D721Med (cell line): ENCODE measurements at regions not wholly inside any gene's neighbourhood (a gene's known extent, or its start where the extent isn't known, plus 50 kb on each side); places are given as distances from the start of the nearest gene placed in this dataset.
"Not testable (repeated sequence)": the region's sequence is repeated elsewhere in the genome, so short reads cannot be mapped to it uniquely, and the experiment has no call there.

Source experiments
- DNase-seq: peaks from one replicate; pipeline ENCODE4 v3.0.0; 2011; ENCODE audit warnings: low spot score; ENCODE audit not compliant: insufficient read length
- FAIRE-seq: peaks from 2 replicates; lab custom pipeline; 2011; peaks lifted over from hg19 to GRCh38; lab: Jason Lieb, UNC
- TF ChIP-seq, protein P1 (sequence below): IDR thresholded peaks from 2 replicates; pipeline ENCODE4 v1.5.1; 2012; ENCODE audit warnings: mild to moderate bottlenecking, control low read depth; ENCODE audit not compliant: insufficient read depth; ENCODE audit errors: missing control alignments

DNA sequence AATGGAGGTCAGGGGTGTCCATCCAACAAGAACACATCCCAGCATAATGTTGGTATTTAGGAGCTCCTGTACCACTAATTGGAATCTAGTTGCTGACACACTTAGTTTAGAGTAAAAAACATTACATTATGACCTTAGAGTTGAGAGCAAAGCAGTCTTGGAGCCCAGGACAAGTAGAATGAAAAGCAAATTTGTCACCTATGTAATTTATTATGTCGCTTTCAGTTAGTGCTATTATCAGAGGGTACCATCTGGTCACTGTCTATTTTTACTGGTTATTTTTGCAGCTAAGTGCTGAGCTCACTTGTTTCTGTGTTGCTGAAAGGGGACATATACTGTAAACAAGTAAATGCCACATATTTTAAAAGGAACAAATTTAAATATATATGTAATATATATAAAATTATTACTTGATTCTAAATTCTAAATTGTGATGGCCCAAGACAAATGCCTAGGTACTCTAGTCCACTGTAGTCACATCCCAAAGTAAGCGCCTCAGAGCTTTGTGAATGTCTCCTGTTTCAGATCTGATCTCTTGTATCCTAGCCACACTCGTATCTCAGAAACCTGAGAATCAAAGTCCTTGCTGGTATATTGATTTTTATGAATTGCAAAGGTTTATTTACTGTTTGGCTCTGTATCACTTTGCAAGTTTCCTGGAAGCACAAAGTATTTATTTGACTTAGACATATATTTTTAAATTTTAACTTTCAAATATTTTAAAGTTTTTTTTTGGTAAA, 148.6 kb upstream of the MAN1A1 start:
- FAIRE-seq = no peak
- DNase-seq = no peak
- TF ChIP-seq, protein P1, sequence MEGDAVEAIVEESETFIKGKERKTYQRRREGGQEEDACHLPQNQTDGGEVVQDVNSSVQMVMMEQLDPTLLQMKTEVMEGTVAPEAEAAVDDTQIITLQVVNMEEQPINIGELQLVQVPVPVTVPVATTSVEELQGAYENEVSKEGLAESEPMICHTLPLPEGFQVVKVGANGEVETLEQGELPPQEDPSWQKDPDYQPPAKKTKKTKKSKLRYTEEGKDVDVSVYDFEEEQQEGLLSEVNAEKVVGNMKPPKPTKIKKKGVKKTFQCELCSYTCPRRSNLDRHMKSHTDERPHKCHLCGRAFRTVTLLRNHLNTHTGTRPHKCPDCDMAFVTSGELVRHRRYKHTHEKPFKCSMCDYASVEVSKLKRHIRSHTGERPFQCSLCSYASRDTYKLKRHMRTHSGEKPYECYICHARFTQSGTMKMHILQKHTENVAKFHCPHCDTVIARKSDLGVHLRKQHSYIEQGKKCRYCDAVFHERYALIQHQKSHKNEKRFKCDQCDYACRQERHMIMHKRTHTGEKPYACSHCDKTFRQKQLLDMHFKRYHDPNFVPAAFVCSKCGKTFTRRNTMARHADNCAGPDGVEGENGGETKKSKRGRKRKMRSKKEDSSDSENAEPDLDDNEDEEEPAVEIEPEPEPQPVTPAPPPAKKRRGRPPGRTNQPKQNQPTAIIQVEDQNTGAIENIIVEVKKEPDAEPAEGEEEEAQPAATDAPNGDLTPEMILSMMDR = no peak

DNA sequence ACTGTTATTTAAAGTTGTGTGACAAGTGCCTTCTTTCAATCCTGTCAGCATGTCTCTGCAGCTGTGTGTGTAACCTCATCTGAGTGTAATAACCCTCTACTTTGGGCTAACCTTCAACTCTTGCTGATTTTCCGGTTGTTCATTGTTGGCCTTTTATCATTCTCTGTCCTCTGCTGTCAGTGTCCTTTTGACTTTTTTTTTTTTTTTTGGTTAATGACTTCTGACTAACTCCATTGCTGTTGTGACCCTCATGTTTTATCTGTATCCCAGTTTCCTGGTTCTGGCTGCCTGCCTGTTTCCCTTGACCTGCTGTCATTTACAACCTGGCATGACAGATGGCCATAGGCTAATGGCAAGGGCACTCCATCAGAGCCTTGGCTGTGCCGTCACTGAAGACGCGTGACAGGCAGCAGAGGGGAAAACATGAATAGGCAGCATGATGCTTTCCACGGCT, 145.7 kb upstream of the MAN1A1 start:
- FAIRE-seq (no peak), DNase-seq (no peak)
- TF ChIP-seq, protein P1 = no peak

DNA sequence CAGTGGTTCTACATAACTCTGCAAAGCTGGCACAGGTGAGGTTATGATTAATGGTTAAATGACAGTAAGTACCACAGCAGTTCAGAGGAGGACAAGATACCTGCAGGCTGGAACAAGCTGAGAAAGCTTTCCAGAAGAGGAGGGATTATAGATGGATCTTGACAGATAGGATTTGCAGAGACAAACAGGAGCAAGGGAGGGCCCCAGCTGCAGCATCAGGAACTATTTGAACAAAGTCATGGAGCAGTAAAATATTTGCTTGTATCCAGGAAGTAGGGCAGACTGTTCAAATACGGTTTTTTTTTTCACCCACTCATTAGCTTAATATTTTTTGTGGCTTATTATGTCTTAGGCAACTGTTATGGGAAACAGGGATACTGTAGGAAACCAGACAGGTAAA, 144.4 kb upstream of the MAN1A1 start:
- no peak for FAIRE-seq
- TF ChIP-seq, protein P1 = no peak
- DNase-seq = no peak

DNA sequence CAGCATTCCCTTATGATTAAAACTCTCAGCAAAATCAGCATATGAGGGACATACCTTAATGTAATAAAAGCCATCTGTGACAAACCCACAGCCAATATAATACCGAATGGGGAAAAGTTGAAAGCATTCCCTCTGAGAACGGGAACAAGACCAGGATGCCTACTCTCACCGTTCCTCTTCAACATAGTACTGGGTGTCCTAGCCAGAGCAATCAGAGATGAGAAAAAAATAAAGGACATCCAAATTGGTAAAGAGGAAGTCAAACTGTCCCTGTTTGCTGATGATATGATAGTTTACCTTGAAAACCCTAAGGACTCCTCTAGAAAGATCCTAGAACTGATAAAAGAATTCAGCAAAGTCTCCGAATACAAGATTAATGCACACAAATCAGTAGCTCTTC, 141.6 kb upstream of the MAN1A1 start:
- DNase-seq, FAIRE-seq: not testable (repeated sequence)

DNA sequence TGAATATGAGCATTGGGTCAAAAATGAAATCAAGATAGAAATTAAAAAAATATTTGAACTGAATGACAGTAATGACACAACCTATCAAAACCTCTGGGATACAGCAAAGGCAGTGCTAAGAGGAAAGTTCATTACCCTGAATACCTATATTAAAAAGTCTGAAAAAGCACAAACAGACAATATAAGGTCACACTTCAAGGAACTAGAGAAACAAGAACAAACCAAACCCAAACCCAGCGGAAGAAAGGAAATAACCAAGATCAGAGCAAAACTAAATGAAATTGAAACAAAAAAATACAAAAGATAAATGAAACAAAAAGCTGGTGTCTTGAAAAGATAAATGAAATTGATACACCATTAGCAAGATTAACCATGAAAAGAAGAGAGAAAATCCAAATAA, 140.5 kb upstream of the MAN1A1 start:
- not testable (repeated sequence) for DNase-seq, FAIRE-seq

DNA sequence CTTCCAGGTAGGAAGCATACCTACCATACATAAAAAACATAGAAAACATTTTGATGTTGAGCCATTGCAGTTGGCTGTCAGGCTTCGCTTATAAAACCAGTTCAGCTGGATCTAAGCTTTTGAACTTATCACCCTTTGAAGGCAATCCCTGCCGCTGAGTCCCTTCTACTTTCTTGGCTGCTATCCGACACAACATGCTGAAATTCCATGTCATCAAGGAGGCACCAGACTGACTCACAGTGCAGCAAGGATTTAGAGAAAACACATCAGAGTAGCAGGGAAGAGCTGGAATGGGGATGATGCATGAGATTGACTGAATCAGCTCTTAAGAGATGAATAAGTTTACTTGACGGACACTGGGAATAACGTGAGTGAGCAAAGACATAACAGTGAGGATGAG, 135.0 kb upstream of the MAN1A1 start:
- DNase-seq (no peak), FAIRE-seq (no peak)
- TF ChIP-seq, protein P1 = no peak

DNA sequence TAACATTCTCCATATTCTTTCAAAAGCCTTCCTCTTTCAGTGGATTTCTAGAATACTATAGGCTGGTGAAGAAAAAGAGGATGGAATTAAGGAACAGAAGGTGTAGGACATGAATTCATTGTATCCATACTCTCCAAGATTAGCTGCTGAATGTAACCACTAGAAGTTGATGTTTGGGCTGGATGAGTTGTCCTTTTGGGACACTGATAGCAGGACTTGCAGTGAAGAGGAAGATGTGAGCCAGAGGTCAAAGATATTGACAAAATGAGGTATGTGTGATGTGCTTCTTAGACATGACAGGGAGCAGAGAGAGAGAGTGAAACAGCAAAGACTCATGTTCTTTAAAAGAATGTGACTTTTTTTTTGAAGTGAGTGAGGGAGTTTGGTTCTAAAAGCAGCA, 134.3 kb upstream of the MAN1A1 start:
- DNase-seq = no peak
- no peak for FAIRE-seq
- TF ChIP-seq, protein P1 = no peak

DNA sequence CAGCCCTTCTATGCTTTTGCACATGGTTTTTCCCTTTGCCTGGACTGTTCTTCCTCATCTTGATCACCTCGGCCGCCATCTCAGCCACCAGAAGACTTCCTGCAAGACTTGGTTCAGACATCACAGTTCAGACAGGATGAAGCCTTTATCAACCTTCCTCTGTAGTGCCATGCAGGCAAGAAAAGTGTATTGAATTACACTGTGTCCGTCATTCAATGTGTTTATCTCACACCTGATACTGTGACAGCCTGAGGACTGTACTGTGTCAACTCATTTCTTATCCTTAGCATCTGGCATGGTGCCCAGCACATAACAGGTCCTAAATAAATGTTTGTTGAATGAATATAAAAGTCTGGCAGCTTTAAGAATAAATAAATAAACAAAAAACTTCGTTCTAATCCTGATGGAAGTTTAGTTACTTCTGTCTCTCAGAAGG, 133.3 kb upstream of the MAN1A1 start:
- DNase-seq (no peak), FAIRE-seq (no peak)
- TF ChIP-seq, protein P1 = no peak
